DOHH2 (cell line): ENCODE measurements at regions not wholly inside any gene's neighbourhood (a gene's known extent, or its start where the extent isn't known, plus 50 kb on each side); places are given as distances from the start of the nearest gene placed in this dataset.

Source experiments
- EZH2phosphoT487 ChIP-seq: fragments of 200-600 bp; sonication (generic); IDR thresholded peaks from 2 replicates; pipeline ENCODE4 v1.6.1; 2017; ENCODE audit warnings: borderline replicate concordance, mild to moderate bottlenecking, antibody characterized with exemption, low read length, moderate library complexity, mixed read lengths
- TF ChIP-seq, protein P1 (sequence below): fragments of 200-600 bp; sonication (generic); IDR thresholded peaks from one replicate; pipeline ENCODE4 v1.5.1; 2014; ENCODE audit warnings: antibody characterized with exemption, mild to moderate bottlenecking, low read depth, low read length; ENCODE audit not compliant: poor library complexity, severe bottlenecking

DNA sequence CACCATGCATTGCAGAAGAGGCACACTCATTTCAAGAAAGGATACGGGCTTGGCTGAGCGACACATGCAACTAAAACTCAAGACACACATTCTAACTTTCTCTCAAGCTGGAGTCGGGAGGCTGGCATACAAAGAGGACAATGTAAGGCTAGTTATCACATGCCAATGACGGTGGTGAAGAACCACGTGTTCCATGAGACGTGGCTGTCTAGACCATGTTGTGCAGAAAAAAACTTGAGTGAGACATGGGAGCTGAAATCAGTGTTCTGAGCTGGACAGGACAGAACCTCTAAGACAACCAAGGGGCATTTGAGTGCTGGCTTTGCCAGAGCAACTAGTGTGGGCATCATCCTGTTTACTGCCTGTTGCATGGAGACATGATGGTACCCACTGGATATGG, 193.0 kb upstream of the DPP6 start:
- TF ChIP-seq, protein P1, sequence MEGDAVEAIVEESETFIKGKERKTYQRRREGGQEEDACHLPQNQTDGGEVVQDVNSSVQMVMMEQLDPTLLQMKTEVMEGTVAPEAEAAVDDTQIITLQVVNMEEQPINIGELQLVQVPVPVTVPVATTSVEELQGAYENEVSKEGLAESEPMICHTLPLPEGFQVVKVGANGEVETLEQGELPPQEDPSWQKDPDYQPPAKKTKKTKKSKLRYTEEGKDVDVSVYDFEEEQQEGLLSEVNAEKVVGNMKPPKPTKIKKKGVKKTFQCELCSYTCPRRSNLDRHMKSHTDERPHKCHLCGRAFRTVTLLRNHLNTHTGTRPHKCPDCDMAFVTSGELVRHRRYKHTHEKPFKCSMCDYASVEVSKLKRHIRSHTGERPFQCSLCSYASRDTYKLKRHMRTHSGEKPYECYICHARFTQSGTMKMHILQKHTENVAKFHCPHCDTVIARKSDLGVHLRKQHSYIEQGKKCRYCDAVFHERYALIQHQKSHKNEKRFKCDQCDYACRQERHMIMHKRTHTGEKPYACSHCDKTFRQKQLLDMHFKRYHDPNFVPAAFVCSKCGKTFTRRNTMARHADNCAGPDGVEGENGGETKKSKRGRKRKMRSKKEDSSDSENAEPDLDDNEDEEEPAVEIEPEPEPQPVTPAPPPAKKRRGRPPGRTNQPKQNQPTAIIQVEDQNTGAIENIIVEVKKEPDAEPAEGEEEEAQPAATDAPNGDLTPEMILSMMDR: no peak
- no peak for TF ChIP-seq EZH2phosphoT487
